ENCODE measurements at regions not wholly inside any gene's neighbourhood (a gene's known extent, or its start where the extent isn't known, plus 50 kb on each side); places are given as distances from the start of the nearest gene placed in this dataset.
"Not testable (repeated sequence)": the region's sequence is repeated elsewhere in the genome, so short reads cannot be mapped to it uniquely, and the experiment has no call there.

DNA sequence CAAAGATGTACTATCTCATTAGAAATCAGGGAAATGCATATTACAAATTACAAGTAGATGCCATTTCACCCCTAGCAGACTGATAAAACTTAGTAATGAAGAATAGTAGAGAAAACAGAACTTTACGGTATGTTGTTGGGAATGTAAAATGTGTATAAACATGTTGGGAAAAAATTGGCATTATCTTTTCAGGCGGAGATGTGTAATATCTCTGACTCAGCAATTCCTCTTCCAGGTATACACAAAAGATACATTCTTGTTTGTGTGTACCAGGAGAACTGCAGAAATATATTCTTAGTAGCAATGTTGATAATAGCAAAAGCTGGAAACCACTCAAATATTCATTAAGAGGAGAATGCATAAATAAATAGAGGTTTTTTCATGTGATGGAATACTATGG, 204.5 kb downstream of the LPIN1 start:
- H3K4me3 ChIP-seq, result no peak overlapping the region
- in situ Hi-C loops (cut with MboI; ENCODE audit: low sequenced_read_pairs), result no loop called here
- 0 out of 2 replicates have a peak, but pooled peaks cover 3% of the 10 kb centered on the region for H3K4me1 ChIP-seq
- no peaks in the 10 kb centered on the region for H3K36me3 ChIP-seq (replicated peaks)
- no peaks in the 10 kb centered on the region for H3K9me3 ChIP-seq
- H3K27me3 ChIP-seq (ENCODE audit: low read depth), result no peaks in the 10 kb centered on the region
- no peak for DNase-seq (ENCODE audit: low spot score in 2 of 2)

DNA sequence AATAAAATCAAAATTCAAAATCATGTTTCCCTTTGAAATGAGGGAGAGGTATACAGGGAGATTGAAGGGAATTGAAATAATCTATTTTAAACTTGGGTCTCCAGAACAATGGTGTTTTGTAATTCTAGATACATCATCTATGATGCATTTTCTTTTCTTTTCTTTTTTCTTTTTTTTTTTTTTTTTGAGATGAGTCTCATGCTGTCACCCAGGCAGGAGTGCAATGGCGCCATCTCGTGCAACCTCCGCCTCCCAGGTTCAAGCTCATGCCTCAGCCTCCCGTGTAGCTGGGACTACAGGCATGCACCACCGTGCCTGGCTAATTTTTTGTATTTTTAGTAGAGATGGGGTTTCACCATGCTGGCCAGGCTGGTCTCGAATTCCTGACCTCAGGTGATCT, 205.1 kb downstream of the LPIN1 start:
- H3K9me3 ChIP-seq; in situ Hi-C loops (cut with MboI; ENCODE audit: low sequenced_read_pairs); H3K27me3 ChIP-seq (ENCODE audit: low read depth); H3K4me3 ChIP-seq; H3K4me1 ChIP-seq; H3K36me3 ChIP-seq (replicated peaks): not testable (repeated sequence)
- peak in 1 of 2 experiments; percentile 22 for DNase-seq (ENCODE audit: low spot score in 2 of 2)

- Histone ChIP-seq H3K4me3 (no peak overlapping the region), H3K9me3 (no peaks in the 10 kb centered on the region), H3K36me3 (replicated peaks) (no peaks in the 10 kb centered on the region), H3K27me3 (ENCODE audit: low read depth) (no peaks in the 10 kb centered on the region), H3K4me1 (0 out of 2 replicates have a peak, but pooled peaks cover 3% of the 10 kb centered on the region)
- no peak for DNase-seq (ENCODE audit: low spot score in 2 of 2)
- in situ Hi-C loops (cut with MboI; ENCODE audit: low sequenced_read_pairs), result no loop called here
Measured at GRCh38 chr2:11953258-11953657, 206.8 kb downstream of the LPIN1 start.

GRCh38 chr2:11955314-11955713, 208.9 kb downstream of the LPIN1 start:
- Histone ChIP-seq H3K4me3 (no peak overlapping the region), H3K36me3 (replicated peaks) (no peaks in the 10 kb centered on the region), H3K4me1 (no peaks in the 10 kb centered on the region), H3K27me3 (ENCODE audit: low read depth) (no peaks in the 10 kb centered on the region), H3K9me3 (no peaks in the 10 kb centered on the region)
- in situ Hi-C loops (cut with MboI; ENCODE audit: low sequenced_read_pairs), result no loop called here
- DNase-seq (ENCODE audit: low spot score in 2 of 2), result no peak

DNA sequence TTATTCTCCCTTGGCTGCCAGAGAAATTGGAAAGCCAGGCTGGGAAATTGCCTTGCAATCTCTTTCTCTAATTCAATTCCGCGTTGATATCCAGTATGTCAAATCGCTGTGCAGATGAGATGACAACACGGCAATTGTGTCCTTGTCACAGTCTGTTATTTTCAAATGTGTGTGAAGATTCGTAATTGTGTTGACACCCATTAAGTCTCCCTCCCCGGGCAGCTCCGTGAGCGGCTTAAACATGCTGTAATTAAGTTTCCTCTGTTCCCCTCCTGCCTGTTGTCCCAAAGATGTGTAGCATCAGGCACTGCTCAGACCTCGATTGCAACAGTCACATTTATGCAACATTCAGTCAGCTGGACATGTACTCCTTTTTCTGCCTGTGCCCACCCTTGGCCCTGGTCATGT, 209.5 kb downstream of the LPIN1 start:
- no peak overlapping the region for H3K4me3 ChIP-seq
- in situ Hi-C loops (cut with MboI; ENCODE audit: low sequenced_read_pairs), result no loop called here
- H3K9me3 ChIP-seq, result no peaks in the 10 kb centered on the region
- H3K4me1 ChIP-seq, result no peaks in the 10 kb centered on the region
- no peak for DNase-seq (ENCODE audit: low spot score in 2 of 2)
- H3K36me3 ChIP-seq (replicated peaks), result no peaks in the 10 kb centered on the region
- H3K27me3 ChIP-seq (ENCODE audit: low read depth), result no peaks in the 10 kb centered on the region

GRCh38 chr2:11962707-11963328, 216.4 kb downstream of the LPIN1 start:
- Histone ChIP-seq H3K27me3 (ENCODE audit: low read depth) (no peaks in the 10 kb centered on the region), H3K36me3 (replicated peaks) (no peaks in the 10 kb centered on the region), H3K4me3 (no peak overlapping the region), H3K9me3 (no peaks in the 10 kb centered on the region), H3K4me1 (no peaks in the 10 kb centered on the region)
- in situ Hi-C loops (cut with MboI; ENCODE audit: low sequenced_read_pairs), result no loop called here
- DNase-seq (ENCODE audit: low spot score in 2 of 2), result no peak

DNA sequence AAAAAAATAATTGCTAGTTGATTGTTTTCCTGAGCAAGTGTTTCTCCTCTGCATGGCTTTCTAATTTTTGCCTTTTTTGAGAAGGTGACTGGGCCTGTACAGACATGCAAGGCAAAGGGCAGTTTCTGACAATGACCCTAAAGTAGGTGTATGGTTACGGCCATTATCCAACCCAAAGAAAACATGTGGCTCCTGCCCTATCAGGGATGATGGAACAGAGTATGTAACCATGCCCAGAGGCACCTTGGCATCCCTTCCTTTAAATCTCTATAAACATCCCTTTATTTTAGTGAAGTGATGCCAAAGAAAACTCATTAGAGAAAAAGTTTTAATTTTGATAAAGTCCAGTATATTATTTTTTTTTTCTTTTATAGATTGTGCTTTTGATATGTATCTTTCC, 217.5 kb downstream of the LPIN1 start:
- Histone ChIP-seq H3K4me3 (no peak overlapping the region), H3K9me3 (no peaks in the 10 kb centered on the region), H3K4me1 (no peaks in the 10 kb centered on the region), H3K36me3 (replicated peaks) (no peaks in the 10 kb centered on the region), H3K27me3 (ENCODE audit: low read depth) (no peaks in the 10 kb centered on the region)
- no peak for DNase-seq (ENCODE audit: low spot score in 2 of 2)
- in situ Hi-C loops (cut with MboI; ENCODE audit: low sequenced_read_pairs), result no loop called here

- in situ Hi-C loops (cut with MboI; ENCODE audit: low sequenced_read_pairs), result no loop called here
- H3K27me3 ChIP-seq (ENCODE audit: low read depth), result no peaks in the 10 kb centered on the region
- no peaks in the 10 kb centered on the region for H3K36me3 ChIP-seq (replicated peaks)
- H3K9me3 ChIP-seq, result no peaks in the 10 kb centered on the region
- DNase-seq (ENCODE audit: low spot score in 2 of 2), result no peak
- no peaks in the 10 kb centered on the region for H3K4me1 ChIP-seq
- H3K4me3 ChIP-seq, result no peak overlapping the region
Measured at GRCh38 chr2:11967946-11968465, 221.6 kb downstream of the LPIN1 start.

GRCh38 chr2:11968521-11968920, 222.1 kb downstream of the LPIN1 start:
- H3K36me3 ChIP-seq (replicated peaks), result no peaks in the 10 kb centered on the region
- no peaks in the 10 kb centered on the region for H3K9me3 ChIP-seq
- no peaks in the 10 kb centered on the region for H3K4me1 ChIP-seq
- no peaks in the 10 kb centered on the region for H3K27me3 ChIP-seq (ENCODE audit: low read depth)
- in situ Hi-C loops (cut with MboI; ENCODE audit: low sequenced_read_pairs), result no loop called here
- DNase-seq (ENCODE audit: low spot score in 2 of 2), result no peak
- no peak overlapping the region for H3K4me3 ChIP-seq

GRCh38 chr2:11969774-11970173, 223.3 kb downstream of the LPIN1 start:
- no peaks in the 10 kb centered on the region for H3K27me3 ChIP-seq (ENCODE audit: low read depth)
- no peaks in the 10 kb centered on the region for H3K4me1 ChIP-seq
- no peak for DNase-seq (ENCODE audit: low spot score in 2 of 2)
- H3K36me3 ChIP-seq (replicated peaks), result no peaks in the 10 kb centered on the region
- no peak overlapping the region for H3K4me3 ChIP-seq
- in situ Hi-C loops (cut with MboI; ENCODE audit: low sequenced_read_pairs), result no loop called here
- H3K9me3 ChIP-seq, result no peaks in the 10 kb centered on the region

DNA sequence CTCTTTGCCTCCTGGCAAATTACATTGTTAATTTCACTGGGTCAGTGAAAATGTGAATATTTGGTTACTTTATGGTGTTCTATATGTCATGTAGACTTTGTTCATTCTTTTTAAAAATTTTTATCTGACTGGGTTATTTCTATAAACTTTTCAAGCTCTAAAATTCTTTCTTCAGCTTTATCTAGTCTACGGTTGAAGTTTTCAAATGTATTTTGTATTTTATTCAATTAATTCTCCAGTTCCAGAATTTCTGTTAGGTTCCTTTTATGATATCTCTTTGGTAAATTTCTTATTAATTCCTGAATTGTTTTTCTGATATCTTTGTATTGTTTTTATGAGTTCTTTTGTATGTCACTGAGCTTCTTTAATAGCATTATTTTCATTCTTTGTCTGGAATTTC, 228.1 kb downstream of the LPIN1 start:
- Histone ChIP-seq H3K4me3 (no peak overlapping the region), H3K36me3 (replicated peaks) (no peaks in the 10 kb centered on the region), H3K4me1 (no peaks in the 10 kb centered on the region), H3K9me3 (no peaks in the 10 kb centered on the region), H3K27me3 (ENCODE audit: low read depth) (no peaks in the 10 kb centered on the region)
- no peak for DNase-seq (ENCODE audit: low spot score in 2 of 2)
- in situ Hi-C loops (cut with MboI; ENCODE audit: low sequenced_read_pairs), result no loop called here

GRCh38 chr2:11975373-11975772, 228.9 kb downstream of the LPIN1 start:
- in situ Hi-C loops (cut with MboI; ENCODE audit: low sequenced_read_pairs), result no loop called here
- Histone ChIP-seq H3K27me3 (ENCODE audit: low read depth) (no peaks in the 10 kb centered on the region), H3K4me1 (no peaks in the 10 kb centered on the region), H3K9me3 (no peaks in the 10 kb centered on the region), H3K4me3 (no peak overlapping the region), H3K36me3 (replicated peaks) (no peaks in the 10 kb centered on the region)
- no peak for DNase-seq (ENCODE audit: low spot score in 2 of 2)

GRCh38 chr2:11976073-11976472, 229.6 kb downstream of the LPIN1 start:
- Histone ChIP-seq H3K27me3 (ENCODE audit: low read depth) (no peaks in the 10 kb centered on the region), H3K4me3 (no peak overlapping the region), H3K4me1 (no peaks in the 10 kb centered on the region), H3K36me3 (replicated peaks) (no peaks in the 10 kb centered on the region), H3K9me3 (no peaks in the 10 kb centered on the region)
- no peak for DNase-seq (ENCODE audit: low spot score in 2 of 2)
- in situ Hi-C loops (cut with MboI; ENCODE audit: low sequenced_read_pairs), result no loop called here

DNA sequence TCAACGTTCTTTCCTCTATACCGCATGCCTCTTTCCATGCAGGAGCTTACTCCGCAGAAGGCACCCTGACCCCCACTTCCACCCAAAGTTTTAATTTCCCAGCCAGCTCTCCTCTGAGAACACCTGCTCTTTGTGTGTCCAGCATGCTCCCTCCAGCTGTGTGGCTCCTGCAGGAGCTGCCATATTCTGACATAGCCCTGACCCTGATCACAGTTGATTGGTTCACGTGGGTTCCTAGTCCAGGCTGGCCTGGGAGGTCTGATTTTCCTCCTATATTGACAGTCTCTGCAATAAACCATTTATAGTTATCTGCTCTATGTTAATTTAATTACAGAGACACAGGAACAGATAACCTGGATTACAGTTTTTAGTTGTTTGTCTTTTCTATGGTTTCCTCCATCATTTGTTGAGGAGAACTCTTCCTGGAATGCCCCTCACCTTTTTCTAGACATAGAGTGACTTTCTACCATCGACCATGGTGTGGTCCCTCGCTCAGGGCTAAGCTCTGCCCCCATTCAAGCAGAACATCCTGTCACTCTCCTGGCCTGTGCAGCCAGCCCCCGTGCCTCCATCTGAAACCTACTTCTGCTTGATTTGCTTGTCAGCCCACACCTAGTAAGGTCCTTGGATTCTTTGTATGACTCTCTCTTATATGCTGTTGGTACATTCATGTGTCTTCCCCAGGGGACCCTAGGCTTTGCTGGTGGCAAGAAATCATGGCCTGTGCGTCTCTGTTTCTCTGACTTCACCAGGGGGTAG, 231.5 kb downstream of the LPIN1 start:
- Histone ChIP-seq H3K4me3 (no peak overlapping the region), H3K9me3 (no peaks in the 10 kb centered on the region), H3K27me3 (ENCODE audit: low read depth) (no peaks in the 10 kb centered on the region), H3K36me3 (replicated peaks) (no peaks in the 10 kb centered on the region), H3K4me1 (no peaks in the 10 kb centered on the region)
- in situ Hi-C loops (cut with MboI; ENCODE audit: low sequenced_read_pairs), result no loop called here
- no peak for DNase-seq (ENCODE audit: low spot score in 2 of 2)

All from HAP-1 (cell line).